Coronary artery (tissue), 2 donors: ENCODE measurements at regions not wholly inside any gene's neighbourhood (a gene's known extent, or its start where the extent isn't known, plus 50 kb on each side); places are given as distances from the start of the nearest gene placed in this dataset.

ENCODE experiments used
- DNase-seq: peaks from one replicate; pipeline ENCODE4 v3.0.0-alpha.2; 2017; ENCODE audit warnings: low spot score
- H3K27ac ChIP-seq, 2 donors: fragments of 200-600 bp; sonication (generic); one replicate each; pipeline ENCODE4 v1.5.1; 2016 to 2019
- H3K4me3 ChIP-seq: fragments of 200-600 bp; sonication (generic); 2 replicates; pipeline ENCODE4 v1.5.1; 2016; ENCODE audit warnings: mild to moderate bottlenecking, moderate library complexity
- CTCF ChIP-seq: fragments of 200-600 bp; sonication (generic); IDR thresholded peaks from one replicate; pipeline ENCODE4 v1.5.1; 2019; ENCODE audit warnings: antibody characterized with exemption

- TF ChIP-seq CTCF: no peak
- no peak for DNase-seq
- H3K4me3 ChIP-seq: no peak overlapping the region
- H3K27ac ChIP-seq: no peak overlapping the region
These were observed 643.7 kb downstream of the UTRN start for GRCh38 chr6:144928847-144929246.

GRCh38 chr6:144929262-144929661 lies 644.1 kb downstream of the UTRN start:
- no peak for TF ChIP-seq CTCF
- Histone ChIP-seq H3K27ac (no peak overlapping the region), H3K4me3 (no peak overlapping the region)
- no peak for DNase-seq

GRCh38 chr6:144931172-144932035 lies 646.3 kb downstream of the UTRN start:
- Histone ChIP-seq H3K4me3 (no peak overlapping the region), H3K27ac (no peak overlapping the region)
- TF ChIP-seq CTCF: no peak
- no peak for DNase-seq

GRCh38 chr6:144932621-144933020 lies 647.5 kb downstream of the UTRN start:
- DNase-seq: no peak
- no peak for TF ChIP-seq CTCF

GRCh38 chr6:144935181-144935580 lies 650.0 kb downstream of the UTRN start:
- no peak for DNase-seq
- H3K4me3 ChIP-seq: no peak overlapping the region
- H3K27ac ChIP-seq: no peak overlapping the region
- TF ChIP-seq CTCF: no peak

More at GRCh38 chr6:144932621-144933020, 647.5 kb downstream of the UTRN start:
- no peak overlapping the region for H3K4me3 ChIP-seq
- no peak overlapping the region for H3K27ac ChIP-seq

- no peak for TF ChIP-seq CTCF
- Histone ChIP-seq H3K4me3 (no peak overlapping the region), H3K27ac (no peak overlapping the region)
- DNase-seq: no peak
These were observed 650.5 kb downstream of the UTRN start for GRCh38 chr6:144935661-144936060.

- DNase-seq: no peak
These were observed 651.6 kb downstream of the UTRN start for GRCh38 chr6:144936764-144937163.

More at GRCh38 chr6:144936764-144937163, 651.6 kb downstream of the UTRN start:
- no peak overlapping the region for H3K27ac ChIP-seq
- no peak for TF ChIP-seq CTCF
- H3K4me3 ChIP-seq: no peak overlapping the region
